A673 (cell line): ENCODE measurements at regions not wholly inside any gene's neighbourhood (a gene's known extent, or its start where the extent isn't known, plus 50 kb on each side); places are given as distances from the start of the nearest gene placed in this dataset.
"Not testable (repeated sequence)": the region's sequence is repeated elsewhere in the genome, so short reads cannot be mapped to it uniquely, and the experiment has no call there.

ENCODE experiments used
- BruUV-seq: library from RNA; stranded (reverse); fragments of 400-500 nt; replicated peaks from 2 replicates; lab custom pipeline; 2021; lab: Mats Ljungman, UMichigan
- CTCF ChIA-PET: fragments of 300-600 bp; sonication (Branson Sonifier 250); formaldehyde crosslinking; loops from one replicate; lab custom pipeline; 2022; ENCODE audit warnings: antibody characterized with exemption; lab: Charles Lee
- POLR2A ChIA-PET: fragments of 300-600 bp; sonication (Branson Sonifier 250); formaldehyde crosslinking; loops from one replicate; lab custom pipeline; 2022; ENCODE audit warnings: antibody characterized with exemption; ENCODE audit not compliant: low non-redundant PET; lab: Charles Lee
- DNase-seq: peaks from one replicate; pipeline ENCODE4 v3.0.0-alpha.2; 2015; ENCODE audit warnings: low spot score
- H3K27ac ChIP-seq: fragments of 200-600 bp; sonication (generic); 2 replicates; pipeline ENCODE4 v1.5.1; 2016; ENCODE audit warnings: mixed run types, low read depth, mild to moderate bottlenecking, mixed read lengths, antibody characterized with exemption, low read length; ENCODE audit not compliant: poor library complexity, severe bottlenecking
- H3K27me3 ChIP-seq: fragments of 200-600 bp; sonication (generic); replicated peaks from 2 replicates; pipeline ENCODE4 v1.6.1; 2017; ENCODE audit warnings: mixed run types, low read depth, mild to moderate bottlenecking, mixed read lengths, antibody characterized with exemption, low read length; ENCODE audit not compliant: insufficient read depth, poor library complexity
- H3K36me3 ChIP-seq: fragments of 200-600 bp; sonication (generic); 2 replicates; pipeline ENCODE4 v1.6.1; 2016; ENCODE audit warnings: mixed run types, mild to moderate bottlenecking, mixed read lengths, antibody characterized with exemption, low read length; ENCODE audit not compliant: insufficient read depth, poor library complexity, severe bottlenecking
- H3K4me1 ChIP-seq: fragments of 200-600 bp; sonication (generic); 2 replicates; pipeline ENCODE4 v1.6.1; 2017; ENCODE audit warnings: mixed run types, mild to moderate bottlenecking, mixed read lengths, antibody characterized with exemption, low read length; ENCODE audit not compliant: insufficient read depth, poor library complexity, severe bottlenecking
- H3K4me3 ChIP-seq: fragments of 200-600 bp; sonication (generic); 2 replicates; pipeline ENCODE4 v1.5.1; 2016; ENCODE audit warnings: low read depth, mixed run types, mild to moderate bottlenecking, mixed read lengths, low read length; ENCODE audit not compliant: poor library complexity, severe bottlenecking
- H3K9me3 ChIP-seq: fragments of 200-600 bp; sonication (generic); 2 replicates; pipeline ENCODE4 v1.6.1; 2016; ENCODE audit warnings: mixed run types, low read depth, mild to moderate bottlenecking, mixed read lengths, antibody characterized with exemption, low read length; ENCODE audit not compliant: poor library complexity, severe bottlenecking
- CTCF ChIP-seq: fragments of 300-800, 200-600 bp; sonication (generic); conservative IDR thresholded peaks from 2 replicates; pipeline ENCODE4 v1.5.1; 2017; ENCODE audit warnings: low read depth, mild to moderate bottlenecking, antibody characterized with exemption, low read length, moderate library complexity, mixed read lengths
- EZH2 ChIP-seq: fragments of 200-600 bp; sonication (generic); IDR thresholded peaks from 2 replicates; pipeline ENCODE4 v1.6.1; 2017; ENCODE audit warnings: borderline replicate concordance, low read depth, mild to moderate bottlenecking, mixed read lengths, antibody characterized with exemption, low read length; ENCODE audit not compliant: poor library complexity, severe bottlenecking
- intact Hi-C: fragments of 100-400 bp; cut with micrococcal nuclease; formaldehyde crosslinking; loops from one replicate; pipeline ENCODE4 v1.10.0; 2022; ENCODE audit not compliant: unreplicated experiment

GRCh38 chr5:67857502-67857901 lies 358.1 kb upstream of the PIK3R1 start:
- H3K36me3 ChIP-seq, result no peaks in the 10 kb centered on the region
- H3K4me3 ChIP-seq, result no peak overlapping the region
- intact Hi-C loops, result no loop called here
- DNase-seq, result no peak
- no peaks in the 10 kb centered on the region for H3K9me3 ChIP-seq
- POLR2A ChIA-PET, result no interaction called here
- no peaks in the 10 kb centered on the region for H3K27me3 ChIP-seq
- BruUV-seq, result no TSS peak
- no peaks in the 10 kb centered on the region for H3K4me1 ChIP-seq
- CTCF ChIA-PET, result no interaction called here
- TF ChIP-seq CTCF (no peak), EZH2 (no peak)
- H3K27ac ChIP-seq, result no peak overlapping the region

GRCh38 chr5:67855523-67855922 lies 360.0 kb upstream of the PIK3R1 start:
- Histone ChIP-seq H3K27me3 (no peaks in the 10 kb centered on the region), H3K9me3 (no peaks in the 10 kb centered on the region), H3K36me3 (no peaks in the 10 kb centered on the region), H3K4me1 (no peaks in the 10 kb centered on the region), H3K27ac (no peak overlapping the region), H3K4me3 (no peak overlapping the region)
- DNase-seq, result no peak
- intact Hi-C loops, result no loop called here
- CTCF ChIA-PET, result no interaction called here
- no TSS peak for BruUV-seq
- no peak for TF ChIP-seq EZH2
- no peak for TF ChIP-seq CTCF
- POLR2A ChIA-PET, result no interaction called here

GRCh38 chr5:67850906-67851305 lies 364.6 kb upstream of the PIK3R1 start:
- CTCF ChIA-PET, result interaction anchor here (0.7 kb wide), 1 partner anchor 371 kb away, joined by 3 read pairs; no protein-coding TSS in a partner anchor
- H3K27me3 ChIP-seq, H3K36me3 ChIP-seq, POLR2A ChIA-PET, H3K9me3 ChIP-seq, H3K4me3 ChIP-seq, intact Hi-C loops, H3K27ac ChIP-seq, H3K4me1 ChIP-seq, DNase-seq, BruUV-seq: not testable (repeated sequence)

- Histone ChIP-seq H3K4me1 (no peaks in the 10 kb centered on the region), H3K36me3 (no peaks in the 10 kb centered on the region), H3K9me3 (no peaks in the 10 kb centered on the region), H3K27ac (no peak overlapping the region), H3K4me3 (no peak overlapping the region), H3K27me3 (no peaks in the 10 kb centered on the region)
- intact Hi-C loops, result no loop called here
- CTCF ChIA-PET, result no interaction called here
- POLR2A ChIA-PET, result no interaction called here
- no peak for DNase-seq
- BruUV-seq, result no TSS peak
- TF ChIP-seq CTCF (no peak), EZH2 (no peak)
These were observed 370.6 kb upstream of the PIK3R1 start for GRCh38 chr5:67844924-67845323.
